ENCODE measurements at regions not wholly inside any gene's neighbourhood (a gene's known extent, or its start where the extent isn't known, plus 50 kb on each side); places are given as distances from the start of the nearest gene placed in this dataset.
"Not testable (repeated sequence)": the region's sequence is repeated elsewhere in the genome, so short reads cannot be mapped to it uniquely, and the experiment has no call there.

- H3K9me3 ChIP-seq (ENCODE audit: control insufficient read depth, low read length) = peaks cover 68% of the 10 kb centered on the region
- H3K36me3 Mint-ChIP-seq (ENCODE audit: low read depth) = not testable (repeated sequence)
Observed at GRCh38 chr21:10413247-10414120, 107.9 kb upstream of the TPTE start.

GRCh38 chr21:10414121-10414924 lies 107.1 kb upstream of the TPTE start:
- H3K36me3 Mint-ChIP-seq (ENCODE audit: low read depth); H3K4me3 ChIP-seq (ENCODE audit: low read length); H3K4me1 Mint-ChIP-seq; H3K9ac ChIP-seq (ENCODE audit: extremely low read depth, low read length, poor library complexity, severe bottlenecking); H3K27me3 ChIP-seq (ENCODE audit: control insufficient read depth, insufficient read depth, low read length, poor library complexity, severe bottlenecking); H3K27ac Mint-ChIP-seq; H3K27me3 Mint-ChIP-seq (ENCODE audit: insufficient read depth); H3K4me3 Mint-ChIP-seq; H3K4me1 ChIP-seq (ENCODE audit: control insufficient read depth, insufficient read depth, low read length); H3K27ac ChIP-seq (ENCODE audit: low read depth, low read length); H3K9me3 Mint-ChIP-seq; DNase-seq; H3K36me3 ChIP-seq (ENCODE audit: control insufficient read depth, insufficient read depth, low read length): not testable (repeated sequence)
- H3K9me3 ChIP-seq (ENCODE audit: control insufficient read depth, low read length) = peaks cover 71% of the 10 kb centered on the region
- 76 to 83% methylated on average over 9 to 14 of the region's 14 CpGs for WGBS, 2 experiments (ENCODE audit: insufficient coverage in 1 of 2, insufficient read length in 1 of 2)

More at GRCh38 chr21:10413247-10414120, 107.9 kb upstream of the TPTE start:
- not testable (repeated sequence) for H3K4me1 Mint-ChIP-seq; H3K4me1 ChIP-seq (ENCODE audit: control insufficient read depth, insufficient read depth, low read length); H3K4me3 Mint-ChIP-seq; H3K27ac ChIP-seq (ENCODE audit: low read depth, low read length); H3K27ac Mint-ChIP-seq; DNase-seq; H3K9ac ChIP-seq (ENCODE audit: extremely low read depth, low read length, poor library complexity, severe bottlenecking); H3K36me3 ChIP-seq (ENCODE audit: control insufficient read depth, insufficient read depth, low read length); H3K27me3 ChIP-seq (ENCODE audit: control insufficient read depth, insufficient read depth, low read length, poor library complexity, severe bottlenecking); H3K9me3 Mint-ChIP-seq; H3K27me3 Mint-ChIP-seq (ENCODE audit: insufficient read depth)
- H3K4me3 ChIP-seq (ENCODE audit: low read length) = peak overlapping the region; percentile 31
- WGBS, 2 experiments (ENCODE audit: insufficient coverage in 1 of 2, insufficient read length in 1 of 2) = 85 to 86% methylated on average over 16 to 31 of the region's 31 CpGs

GRCh38 chr21:10414925-10415254 lies 106.5 kb upstream of the TPTE start:
- not testable (repeated sequence) for H3K36me3 Mint-ChIP-seq (ENCODE audit: low read depth); H3K27ac Mint-ChIP-seq; H3K9me3 Mint-ChIP-seq; DNase-seq; H3K27ac ChIP-seq (ENCODE audit: low read depth, low read length); H3K27me3 ChIP-seq (ENCODE audit: control insufficient read depth, insufficient read depth, low read length, poor library complexity, severe bottlenecking); H3K36me3 ChIP-seq (ENCODE audit: control insufficient read depth, insufficient read depth, low read length); H3K4me3 ChIP-seq (ENCODE audit: low read length); H3K27me3 Mint-ChIP-seq (ENCODE audit: insufficient read depth); H3K4me1 ChIP-seq (ENCODE audit: control insufficient read depth, insufficient read depth, low read length); H3K4me3 Mint-ChIP-seq; H3K4me1 Mint-ChIP-seq; H3K9ac ChIP-seq (ENCODE audit: extremely low read depth, low read length, poor library complexity, severe bottlenecking)
- peaks cover 71% of the 10 kb centered on the region for H3K9me3 ChIP-seq (ENCODE audit: control insufficient read depth, low read length)
- WGBS, 2 experiments (ENCODE audit: insufficient coverage in 1 of 2, insufficient read length in 1 of 2) = 80 to 81% methylated on average over 1 to 4 of the region's 4 CpGs

GRCh38 chr21:10415456-10415855 lies 105.9 kb upstream of the TPTE start:
- H3K36me3 ChIP-seq (ENCODE audit: control insufficient read depth, insufficient read depth, low read length); H3K27me3 ChIP-seq (ENCODE audit: control insufficient read depth, insufficient read depth, low read length, poor library complexity, severe bottlenecking); H3K27ac Mint-ChIP-seq; DNase-seq; H3K4me1 Mint-ChIP-seq; H3K9me3 Mint-ChIP-seq; H3K4me3 Mint-ChIP-seq; H3K36me3 Mint-ChIP-seq (ENCODE audit: low read depth); H3K9ac ChIP-seq (ENCODE audit: extremely low read depth, low read length, poor library complexity, severe bottlenecking); H3K4me1 ChIP-seq (ENCODE audit: control insufficient read depth, insufficient read depth, low read length); H3K27ac ChIP-seq (ENCODE audit: low read depth, low read length); H3K27me3 Mint-ChIP-seq (ENCODE audit: insufficient read depth): not testable (repeated sequence)
- peaks cover 75% of the 10 kb centered on the region for H3K9me3 ChIP-seq (ENCODE audit: control insufficient read depth, low read length)
- H3K4me3 ChIP-seq (ENCODE audit: low read length) = peak overlapping the region; percentile 31
- WGBS, 2 experiments (ENCODE audit: insufficient coverage in 1 of 2, insufficient read length in 1 of 2) = 65 to 67% methylated on average over 7 of the region's 7 CpGs

- WGBS, 2 experiments (ENCODE audit: insufficient coverage in 1 of 2, insufficient read length in 1 of 2) = 48 to 57% methylated on average over 6 of the region's 6 CpGs
- not testable (repeated sequence) for H3K4me3 Mint-ChIP-seq; H3K9ac ChIP-seq (ENCODE audit: extremely low read depth, low read length, poor library complexity, severe bottlenecking); H3K36me3 ChIP-seq (ENCODE audit: control insufficient read depth, insufficient read depth, low read length); H3K27me3 Mint-ChIP-seq (ENCODE audit: insufficient read depth); H3K9me3 Mint-ChIP-seq; H3K4me1 Mint-ChIP-seq; DNase-seq; H3K4me1 ChIP-seq (ENCODE audit: control insufficient read depth, insufficient read depth, low read length); H3K36me3 Mint-ChIP-seq (ENCODE audit: low read depth); H3K27ac Mint-ChIP-seq; H3K27ac ChIP-seq (ENCODE audit: low read depth, low read length); H3K27me3 ChIP-seq (ENCODE audit: control insufficient read depth, insufficient read depth, low read length, poor library complexity, severe bottlenecking)
- Histone ChIP-seq H3K9me3 (ENCODE audit: control insufficient read depth, low read length) (peaks cover 79% of the 10 kb centered on the region), H3K4me3 (ENCODE audit: low read length) (peak overlapping the region; percentile 16)
Observed at GRCh38 chr21:10415859-10416258, 105.5 kb upstream of the TPTE start.

GRCh38 chr21:10416691-10417447 lies 104.5 kb upstream of the TPTE start:
- H3K9ac ChIP-seq (ENCODE audit: extremely low read depth, low read length, poor library complexity, severe bottlenecking); H3K27ac ChIP-seq (ENCODE audit: low read depth, low read length); DNase-seq; H3K9me3 Mint-ChIP-seq; H3K27ac Mint-ChIP-seq; H3K36me3 Mint-ChIP-seq (ENCODE audit: low read depth); H3K4me3 Mint-ChIP-seq; H3K27me3 Mint-ChIP-seq (ENCODE audit: insufficient read depth); H3K36me3 ChIP-seq (ENCODE audit: control insufficient read depth, insufficient read depth, low read length); H3K4me1 Mint-ChIP-seq; H3K4me1 ChIP-seq (ENCODE audit: control insufficient read depth, insufficient read depth, low read length); H3K27me3 ChIP-seq (ENCODE audit: control insufficient read depth, insufficient read depth, low read length, poor library complexity, severe bottlenecking): not testable (repeated sequence)
- Histone ChIP-seq H3K4me3 (ENCODE audit: low read length) (peak overlapping the region; percentile 3), H3K9me3 (ENCODE audit: control insufficient read depth, low read length) (peaks cover 80% of the 10 kb centered on the region)
- 56 to 66% methylated on average over 3 to 4 of the region's 4 CpGs for WGBS, 2 experiments (ENCODE audit: insufficient coverage in 1 of 2, insufficient read length in 1 of 2)

Measured in endodermal cell (in vitro differentiated cells).